Adrenal gland (tissue), 9 donors: ENCODE measurements at regions not wholly inside any gene's neighbourhood (a gene's known extent, or its start where the extent isn't known, plus 50 kb on each side); places are given as distances from the start of the nearest gene placed in this dataset.

Source experiments
- DNase-seq, 7 donors: peaks; one replicate each; pipeline ENCODE4 v3.0.0-alpha.2; 2019 to 2020
- H3K27ac ChIP-seq, 5 donors: fragments of 200-600 bp; sonication (generic) in 4 of 5; 1 replicate in 3 of 5; 2 replicates in 2 of 5; pipeline versions ENCODE4 v1.5.1 to v1.8.0; 2016 to 2020; ENCODE audit warnings: mild to moderate bottlenecking in 1 of 5
- H3K27me3 ChIP-seq: fragments of 200-600 bp; 2 replicates; pipeline ENCODE4 v1.8.0; 2021
- H3K36me3 ChIP-seq, 2 donors: fragments of 200-600 bp; replicated peaks in 1 of 2; 1 replicate in 1 of 2; 2 replicates in 1 of 2; pipeline versions ENCODE4 v1.5.1 to v1.8.0; 2018 to 2022
- H3K4me1 ChIP-seq, 2 donors: fragments of 200-600 bp; replicated peaks in 1 of 2; 1 replicate in 1 of 2; 2 replicates in 1 of 2; pipeline versions ENCODE4 v1.5.1 to v1.8.0; 2018 to 2021
- H3K4me3 ChIP-seq, 4 donors: fragments of 200-600 bp; sonication (generic) in 3 of 4; one replicate each; pipeline ENCODE4 v1.5.1; 2016 to 2018
- H3K9me3 ChIP-seq, 3 donors: fragments of 200-600 bp; sonication (generic) in 1 of 3; replicated peaks in 1 of 3; 1 replicate in 2 of 3; 2 replicates in 1 of 3; pipeline versions ENCODE4 v1.5.1 to v1.8.0; 2016 to 2021
- CTCF ChIP-seq, 6 experiments: fragments of 450-650 bp in 4 of 6; fragments of 200-600 bp in 2 of 6; sonication (generic) in 1 of 6; IDR thresholded peaks; 1 replicate in 5 of 6; 2 replicates in 1 of 6; pipeline versions ENCODE4 v1.5.1 to v1.8.0; 2016 to 2021; ENCODE audit warnings: antibody characterized with exemption in 6 of 6, mild to moderate bottlenecking in 2 of 6, moderate library complexity in 1 of 6
- POLR2A ChIP-seq, 2 donors: fragments of 450-650 bp; IDR thresholded peaks; one replicate each; pipeline ENCODE4 v1.6.1; 2017; ENCODE audit warnings: antibody characterized with exemption in 2 of 2, mild to moderate bottlenecking in 2 of 2, moderate library complexity in 1 of 2
- WGBS, 4 donors: extraction: QIAGEN DNeasy Blood & Tissue Kit in 2 of 4; methylation state at CpG; one replicate each; pipeline versions ENCODE4 v1.1.5 to v1.1.7; 2013 to 2017; 5-methylcytosine and 5-hydroxymethylcytosine counted together
- intact Hi-C, 2 donors: fragments of 100-400 bp; cut with DNase I; formaldehyde crosslinking; loops; one replicate each; pipeline versions ENCODE4 v1.14.1 to v1.15.0; 2022 to 2023
- donor health status: healthy with polysubstance abuse.
- donor health status: Bipolar disorder and iron deficiency.
- donor health status: DM: yes; HTN: yes; CAD: no.
- donor health status: DM: no; HTN: no; CAD: no.
- donor health status: DM: no; HTN: no; CAD: no.

GRCh38 chr16:85998868-85999729 is 100.1 kb downstream of the IRF8 start:
- WGBS, 4 donors = 51 to 69% (median 60%) methylated on average over 8 of the region's 8 CpGs
- intact Hi-C loops = loop anchor here in 1 of 2 donors (5.0 kb wide), 1 partner anchor 182 kb away; no protein-coding TSS in a partner anchor
- Histone ChIP-seq H3K9me3 (no peaks in the 10 kb centered on the region), H3K27ac (no peak overlapping the region), H3K4me3 (no peak overlapping the region), H3K27me3 (no peaks in the 10 kb centered on the region), H3K4me1 (no peaks in the 10 kb centered on the region), H3K36me3 (no peaks in the 10 kb centered on the region)
- peak in 1 of 7 donors; percentile 28 for DNase-seq
- TF ChIP-seq POLR2A (IDR thresholded peaks at IDR 0.05) (no peak), CTCF (IDR thresholded peaks at IDR 0.05) (no peak)

- intact Hi-C loops = loop anchor here in 1 of 2 donors (5.0 kb wide), 1 partner anchor 182 kb away; no protein-coding TSS in a partner anchor
- TF ChIP-seq POLR2A (IDR thresholded peaks at IDR 0.05) (no peak), CTCF (IDR thresholded peaks at IDR 0.05) (no peak)
- DNase-seq = peak in 1 of 7 donors; percentile 17
- H3K9me3 ChIP-seq = no peaks in the 10 kb centered on the region
- H3K27me3 ChIP-seq = no peaks in the 10 kb centered on the region
- WGBS, 4 donors = 81 to 97% (median 95%) methylated on average over 3 to 4 of the region's 4 CpGs
- no peaks in the 10 kb centered on the region for H3K36me3 ChIP-seq
- H3K4me1 ChIP-seq = no peaks in the 10 kb centered on the region
- H3K27ac ChIP-seq = no peak overlapping the region
- H3K4me3 ChIP-seq = no peak overlapping the region
Measured at GRCh38 chr16:85999778-86000177, 100.8 kb downstream of the IRF8 start.

DNA sequence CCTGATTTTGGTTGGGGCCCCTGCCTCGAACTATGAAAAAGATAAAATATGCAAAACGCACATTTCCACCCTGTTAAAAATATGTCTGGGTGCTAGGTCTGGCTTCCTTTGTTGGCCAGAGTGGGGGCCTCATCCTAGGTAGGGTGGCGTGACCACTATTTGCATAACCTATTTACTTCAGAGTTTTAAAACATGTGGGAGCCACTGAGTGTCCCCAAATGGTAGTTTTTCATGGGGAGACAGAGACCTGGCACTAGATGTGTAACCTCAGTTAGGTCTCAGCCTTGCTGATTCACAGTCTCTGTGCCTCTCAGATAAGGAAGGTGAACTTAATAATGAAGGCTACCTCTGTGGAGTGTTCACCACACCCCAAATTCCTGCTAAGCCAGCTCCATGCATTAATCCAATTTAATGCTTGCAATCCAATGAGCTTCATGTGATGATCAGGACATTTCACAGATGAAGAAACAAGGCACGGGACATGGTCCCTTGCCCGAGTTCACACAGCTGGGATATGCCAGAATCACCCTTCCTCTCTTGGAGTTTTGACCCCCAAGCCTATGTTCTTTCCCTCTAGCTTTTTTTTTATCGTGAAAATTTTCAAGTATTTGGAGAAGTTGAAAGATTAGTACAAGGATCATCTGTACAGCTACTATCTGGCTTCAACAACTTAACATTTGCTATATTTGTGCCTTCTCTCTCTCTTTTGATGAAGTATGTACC is 103.4 kb downstream of the IRF8 start:
- intact Hi-C loops = no loop called here
- no peak overlapping the region for H3K27ac ChIP-seq
- H3K36me3 ChIP-seq = no peaks in the 10 kb centered on the region
- no peaks in the 10 kb centered on the region for H3K4me1 ChIP-seq
- DNase-seq = peak in 2 of 7 donors; percentile 1 to 2
- no peaks in the 10 kb centered on the region for H3K27me3 ChIP-seq
- no peaks in the 10 kb centered on the region for H3K9me3 ChIP-seq
- no peak for TF ChIP-seq CTCF (IDR thresholded peaks at IDR 0.05)
- no peak for TF ChIP-seq POLR2A (IDR thresholded peaks at IDR 0.05)
- WGBS, 4 donors = 74 to 93% (median 86%) methylated on average over 6 of the region's 6 CpGs
- H3K4me3 ChIP-seq = no peak overlapping the region

- Histone ChIP-seq H3K36me3 (no peaks in the 10 kb centered on the region), H3K27ac (no peak overlapping the region), H3K4me1 (no peaks in the 10 kb centered on the region), H3K9me3 (no peaks in the 10 kb centered on the region), H3K27me3 (peaks cover 7% of the 10 kb centered on the region), H3K4me3 (no peak overlapping the region)
- 61 to 75% (median 69%) methylated on average over 3 of the region's 3 CpGs for WGBS, 4 donors
- no peak for TF ChIP-seq POLR2A (IDR thresholded peaks at IDR 0.05)
- TF ChIP-seq CTCF (IDR thresholded peaks at IDR 0.05) = no peak
- intact Hi-C loops = no loop called here
- no peak for DNase-seq
Measured at GRCh38 chr16:86007524-86007923, 108.6 kb downstream of the IRF8 start.
